M059J (cell line): ENCODE measurements at regions not wholly inside any gene's neighbourhood (a gene's known extent, or its start where the extent isn't known, plus 50 kb on each side); places are given as distances from the start of the nearest gene placed in this dataset.

Source experiments
- DNase-seq: peaks from one replicate; pipeline ENCODE4 v3.0.0-alpha.2; 2012; ENCODE audit warnings: low read depth

GRCh38 chr15:31262143-31262530 is 64.5 kb upstream of the KLF13 start:
- no peak for DNase-seq

- no peak for DNase-seq
Observed at GRCh38 chr15:31262901-31263671, 63.5 kb upstream of the KLF13 start.

- peak; percentile 6 for DNase-seq
Observed at GRCh38 chr15:31263751-31264558, 62.7 kb upstream of the KLF13 start.

DNA sequence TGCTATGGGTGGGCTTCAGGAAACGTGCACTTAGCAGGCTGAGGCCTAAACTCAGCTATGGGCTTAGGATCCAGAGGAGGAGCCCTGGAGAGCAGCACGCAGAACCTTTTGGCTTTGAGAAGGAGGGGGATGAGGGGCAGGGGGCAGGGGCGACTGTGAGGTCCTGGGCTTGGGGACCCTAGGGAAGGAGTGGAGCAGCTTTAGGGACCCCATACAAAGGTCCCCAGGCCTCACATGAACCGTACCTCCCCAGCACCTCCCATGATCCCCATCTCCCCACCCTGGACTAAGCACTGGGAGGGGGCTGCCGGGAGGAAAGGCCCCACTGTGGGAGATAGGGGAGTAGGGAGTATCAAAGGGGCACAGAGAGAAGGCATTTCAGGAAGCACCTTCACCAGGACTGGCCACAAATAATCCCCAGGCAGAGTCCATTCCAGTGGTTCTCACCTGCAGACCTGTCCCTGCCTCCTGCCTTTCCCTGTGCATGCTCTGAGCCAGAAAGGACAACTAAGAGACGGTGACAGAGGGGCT is 62.0 kb upstream of the KLF13 start:
- DNase-seq = no peak

DNA sequence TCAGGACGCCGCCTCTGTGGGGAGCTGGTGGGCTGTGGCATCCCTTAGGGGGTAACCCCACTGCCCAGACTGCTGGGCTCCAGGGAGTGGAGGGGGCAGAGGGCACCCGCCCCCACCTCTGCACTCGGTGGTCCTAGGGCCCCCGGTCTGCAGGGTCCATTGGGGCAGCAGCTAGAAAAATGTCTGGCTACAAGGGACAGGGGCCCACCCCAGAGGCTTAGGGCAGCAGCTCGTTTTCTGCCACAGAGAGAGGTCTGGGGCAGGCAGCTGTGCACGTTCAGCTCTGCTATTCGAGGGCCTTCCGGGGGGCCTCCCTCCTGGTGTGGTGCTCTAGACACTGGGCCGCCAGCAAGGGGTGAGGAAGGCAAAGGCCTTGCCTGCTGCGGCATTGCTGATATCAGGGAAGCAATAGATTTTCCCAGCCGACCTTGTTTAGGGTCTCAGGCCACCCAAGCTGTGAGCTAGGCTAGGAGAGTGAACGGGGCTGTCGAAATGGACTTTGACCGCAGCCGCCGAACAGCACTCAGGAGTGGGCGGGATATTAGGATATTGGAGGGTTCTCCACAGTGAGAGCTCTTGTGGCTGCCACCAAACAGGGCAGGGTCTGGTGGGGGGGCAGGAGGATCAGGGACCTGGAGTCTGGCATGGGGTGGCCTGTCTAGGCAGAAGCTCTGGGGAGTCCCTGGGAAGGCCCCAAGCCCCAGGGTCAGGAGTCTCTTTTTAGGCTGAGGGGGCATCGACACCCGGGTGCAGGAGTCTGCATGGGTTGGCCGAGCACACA is 61.4 kb upstream of the KLF13 start:
- no peak for DNase-seq

- DNase-seq = no peak
Observed at GRCh38 chr15:31265871-31266711, 60.5 kb upstream of the KLF13 start.

GRCh38 chr15:31266712-31267111 is 59.9 kb upstream of the KLF13 start:
- DNase-seq = no peak

GRCh38 chr15:31267161-31268107 is 59.2 kb upstream of the KLF13 start:
- no peak for DNase-seq

- DNase-seq = no peak
Observed at GRCh38 chr15:31268108-31268501, 58.5 kb upstream of the KLF13 start.

DNA sequence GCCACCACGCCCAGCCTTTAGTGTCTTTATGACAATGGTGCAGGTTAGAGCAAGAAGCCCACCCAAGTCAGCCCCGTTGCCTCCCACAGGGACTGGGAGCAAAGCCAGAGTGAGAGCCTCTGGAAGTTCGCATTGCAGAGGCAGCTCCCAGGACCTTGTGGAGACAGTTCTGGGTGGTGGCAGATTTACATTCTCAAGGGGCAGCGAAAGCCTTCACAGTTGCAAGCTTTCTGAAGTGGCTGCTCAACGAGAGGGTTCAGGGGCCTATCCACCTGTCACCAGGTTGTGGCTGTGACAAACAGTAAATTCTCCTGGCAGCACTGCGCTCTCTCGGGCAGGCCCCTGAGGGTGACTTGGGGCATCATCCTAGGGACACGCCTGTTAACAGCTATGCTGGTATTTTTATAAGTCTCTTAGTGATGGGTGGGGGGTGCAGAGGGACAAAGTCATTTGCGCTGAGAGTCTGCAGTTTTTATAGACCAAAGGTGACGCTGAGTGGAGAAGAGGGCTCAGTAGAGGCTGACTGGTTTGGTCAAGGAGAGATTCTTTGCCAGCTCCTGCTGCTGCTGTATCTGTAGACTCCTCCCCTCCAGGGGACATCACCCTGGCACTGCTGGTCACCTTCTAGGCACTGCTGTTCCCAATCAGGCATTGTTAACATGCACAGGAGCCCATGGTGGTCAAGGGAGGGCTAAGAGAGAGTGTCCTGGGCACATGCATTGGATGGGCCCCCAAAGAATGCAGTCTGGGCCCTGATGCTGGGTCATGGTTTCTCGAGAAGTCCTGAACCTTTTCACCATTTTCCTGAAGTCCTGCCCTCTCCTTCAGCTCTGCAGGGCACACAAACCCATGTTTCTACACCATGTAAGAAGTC is 57.5 kb upstream of the KLF13 start:
- DNase-seq = no peak

GRCh38 chr15:31269816-31270575 is 56.6 kb upstream of the KLF13 start:
- DNase-seq = no peak

- DNase-seq = no peak
Observed at GRCh38 chr15:31270767-31271166, 55.9 kb upstream of the KLF13 start.

DNA sequence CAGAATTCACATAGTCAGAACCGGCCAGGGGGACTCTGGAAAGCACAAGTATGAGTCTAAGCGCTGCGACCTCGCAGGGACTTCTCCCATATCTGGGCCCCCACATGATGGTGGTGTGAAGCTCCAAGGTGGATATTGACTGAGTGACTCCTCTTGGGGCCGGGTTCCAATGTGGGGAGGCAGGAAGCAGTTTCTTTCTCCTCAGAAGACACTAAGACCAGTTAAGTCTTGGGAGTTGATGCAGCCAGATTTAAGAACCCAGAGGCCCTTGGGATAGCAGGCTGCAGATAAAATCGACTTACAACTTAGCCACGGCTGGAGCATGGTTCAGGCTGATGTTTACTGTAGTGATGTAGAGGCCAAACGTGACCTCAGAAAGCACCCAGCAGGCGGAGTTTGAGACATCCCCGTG is 55.4 kb upstream of the KLF13 start:
- no peak for DNase-seq

GRCh38 chr15:31271711-31272557 is 54.7 kb upstream of the KLF13 start:
- DNase-seq = no peak

- DNase-seq = no peak
Observed at GRCh38 chr15:31272558-31273257, 53.9 kb upstream of the KLF13 start.

GRCh38 chr15:31273258-31273941 is 53.2 kb upstream of the KLF13 start:
- DNase-seq = no peak
